PC-9 (cell line): ENCODE measurements at regions not wholly inside any gene's neighbourhood (a gene's known extent, or its start where the extent isn't known, plus 50 kb on each side); places are given as distances from the start of the nearest gene placed in this dataset.

Experiments used
- BruUV-seq: library from RNA; stranded (reverse); fragments of 400-500 nt; replicated peaks from 2 replicates; lab custom pipeline; 2021; lab: Mats Ljungman, UMichigan
- CTCF ChIA-PET: fragments of 300-600 bp; sonication (Branson Sonifier 250); formaldehyde crosslinking; loops from one replicate; lab custom pipeline; 2022; ENCODE audit warnings: antibody characterized with exemption; lab: Charles Lee
- POLR2A ChIA-PET: fragments of 300-600 bp; sonication (Branson Sonifier 250); formaldehyde crosslinking; loops from one replicate; lab custom pipeline; 2022; ENCODE audit warnings: antibody characterized with exemption; ENCODE audit not compliant: unreplicated experiment; lab: Charles Lee
- DNase-seq, 2 experiments: peaks; one replicate each; pipeline versions ENCODE4 v3.0.0 to v3.0.0-alpha.2; 2015 to 2022; ENCODE audit warnings: mixed read lengths in 1 of 2
- H2AFZ ChIP-seq: fragments of 200-600 bp; sonication (generic); 2 replicates; pipeline ENCODE4 v1.8.1; 2017; ENCODE audit warnings: antibody characterized with exemption
- H3F3A ChIP-seq: fragments of 200-600 bp; sonication (generic); 2 replicates; pipeline ENCODE4 v1.8.1; 2017; ENCODE audit warnings: antibody characterized with exemption, mild to moderate bottlenecking, low read depth; ENCODE audit not compliant: insufficient read depth
- H3K27ac ChIP-seq: fragments of 200-600 bp; sonication (generic); 2 replicates; pipeline ENCODE4 v1.6.1; 2016; ENCODE audit warnings: mixed run types
- H3K27me3 ChIP-seq: fragments of 200-600 bp; sonication (generic); 2 replicates; pipeline ENCODE4 v1.6.1; 2016; ENCODE audit warnings: low read depth, mixed run types; ENCODE audit not compliant: insufficient read depth
- H3K36me3 ChIP-seq: fragments of 200-600 bp; sonication (generic); 2 replicates; pipeline ENCODE4 v1.6.1; 2016; ENCODE audit warnings: low read depth, mixed run types
- H3K4me1 ChIP-seq: fragments of 200-600 bp; sonication (generic); replicated peaks from 2 replicates; pipeline ENCODE4 v1.6.1; 2016; ENCODE audit warnings: mixed run types; ENCODE audit not compliant: insufficient read depth
- H3K4me2 ChIP-seq: fragments of 200-600 bp; sonication (generic); 2 replicates; pipeline ENCODE4 v1.6.1; 2017; ENCODE audit warnings: mixed run types
- H3K4me3 ChIP-seq: fragments of 200-600 bp; sonication (generic); 2 replicates; pipeline ENCODE4 v1.6.1; 2016; ENCODE audit warnings: mixed run types
- H3K79me2 ChIP-seq: fragments of 200-600 bp; sonication (generic); 2 replicates; pipeline ENCODE4 v1.6.1; 2017; ENCODE audit warnings: low read depth, mixed run types
- H3K9me2 ChIP-seq: fragments of 200-600 bp; sonication (generic); 2 replicates; pipeline ENCODE4 v1.8.1; 2017; ENCODE audit warnings: mild to moderate bottlenecking; ENCODE audit not compliant: insufficient read depth
- H3K9me3 ChIP-seq: fragments of 200-600 bp; sonication (generic); 2 replicates; pipeline ENCODE4 v1.8.1; 2016; ENCODE audit warnings: low read depth; ENCODE audit not compliant: insufficient read depth
- H4K20me1 ChIP-seq: fragments of 200-600 bp; sonication (generic); 2 replicates; pipeline ENCODE4 v1.8.1; 2017; ENCODE audit not compliant: insufficient read depth
- EZH2 ChIP-seq: fragments of 200-600 bp; sonication (generic); IDR thresholded peaks from 2 replicates; pipeline ENCODE4 v1.8.0; 2017; ENCODE audit warnings: antibody characterized with exemption, low read depth
- intact Hi-C: fragments of 100-400 bp; cut with micrococcal nuclease; formaldehyde crosslinking; loops from one replicate; pipeline ENCODE4 v1.10.0; 2022; ENCODE audit not compliant: unreplicated experiment
- TF ChIP-seq, protein P1 (sequence below): fragments of 200-600 bp; sonication (generic); conservative IDR thresholded peaks from 2 replicates; pipeline ENCODE4 v1.6.1; 2017; ENCODE audit warnings: mixed run types, antibody characterized with exemption, mild to moderate bottlenecking, moderate library complexity

DNA sequence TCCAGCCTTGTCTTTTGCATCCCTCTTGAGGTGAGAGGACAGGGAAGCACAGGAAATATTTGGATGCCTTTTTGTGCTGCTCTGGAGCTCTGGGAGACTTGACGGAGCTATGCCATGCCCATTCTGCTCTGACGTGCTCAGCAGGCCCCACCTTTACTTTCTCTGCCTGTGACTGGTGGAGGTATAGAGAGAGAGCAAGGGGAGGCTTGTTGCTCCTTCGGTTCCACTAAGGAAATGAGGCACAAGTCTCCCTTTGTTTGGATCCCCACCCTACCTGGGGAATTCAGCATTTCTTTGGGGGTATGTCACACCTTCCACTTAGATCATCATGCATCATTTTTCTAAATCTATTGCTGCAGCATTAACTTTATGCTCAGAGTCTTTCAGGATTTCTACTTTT is 121.8 kb upstream of the CNTLN start:
- no peaks in the 10 kb centered on the region for H3K79me2 ChIP-seq
- intact Hi-C loops, result no loop called here
- H3K4me3 ChIP-seq, result no peak overlapping the region
- no peak for TF ChIP-seq EZH2
- TF ChIP-seq, protein P1, sequence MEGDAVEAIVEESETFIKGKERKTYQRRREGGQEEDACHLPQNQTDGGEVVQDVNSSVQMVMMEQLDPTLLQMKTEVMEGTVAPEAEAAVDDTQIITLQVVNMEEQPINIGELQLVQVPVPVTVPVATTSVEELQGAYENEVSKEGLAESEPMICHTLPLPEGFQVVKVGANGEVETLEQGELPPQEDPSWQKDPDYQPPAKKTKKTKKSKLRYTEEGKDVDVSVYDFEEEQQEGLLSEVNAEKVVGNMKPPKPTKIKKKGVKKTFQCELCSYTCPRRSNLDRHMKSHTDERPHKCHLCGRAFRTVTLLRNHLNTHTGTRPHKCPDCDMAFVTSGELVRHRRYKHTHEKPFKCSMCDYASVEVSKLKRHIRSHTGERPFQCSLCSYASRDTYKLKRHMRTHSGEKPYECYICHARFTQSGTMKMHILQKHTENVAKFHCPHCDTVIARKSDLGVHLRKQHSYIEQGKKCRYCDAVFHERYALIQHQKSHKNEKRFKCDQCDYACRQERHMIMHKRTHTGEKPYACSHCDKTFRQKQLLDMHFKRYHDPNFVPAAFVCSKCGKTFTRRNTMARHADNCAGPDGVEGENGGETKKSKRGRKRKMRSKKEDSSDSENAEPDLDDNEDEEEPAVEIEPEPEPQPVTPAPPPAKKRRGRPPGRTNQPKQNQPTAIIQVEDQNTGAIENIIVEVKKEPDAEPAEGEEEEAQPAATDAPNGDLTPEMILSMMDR, result no peak
- no TSS peak for BruUV-seq
- H3K36me3 ChIP-seq, result no peaks in the 10 kb centered on the region
- no peak overlapping the region for H2AFZ ChIP-seq
- ChIA-PET CTCF (no interaction called here), POLR2A (no interaction called here)
- no peaks in the 10 kb centered on the region for H3K9me2 ChIP-seq
- H3K9me3 ChIP-seq, result no peaks in the 10 kb centered on the region
- H4K20me1 ChIP-seq, result no peaks in the 10 kb centered on the region
- no peaks in the 10 kb centered on the region for H3K4me1 ChIP-seq
- no peaks in the 10 kb centered on the region for H3F3A ChIP-seq
- no peak for DNase-seq
- H3K4me2 ChIP-seq, result no peak overlapping the region
- no peaks in the 10 kb centered on the region for H3K27me3 ChIP-seq
- no peak overlapping the region for H3K27ac ChIP-seq

GRCh38 chr9:17011880-17012279 is 123.0 kb upstream of the CNTLN start:
- POLR2A ChIA-PET, result no interaction called here
- Histone ChIP-seq H2AFZ (no peak overlapping the region), H3K4me2 (no peak overlapping the region), H3F3A (no peaks in the 10 kb centered on the region), H3K9me2 (no peaks in the 10 kb centered on the region), H3K4me1 (no peaks in the 10 kb centered on the region), H3K4me3 (no peak overlapping the region), H3K79me2 (no peaks in the 10 kb centered on the region), H3K9me3 (no peaks in the 10 kb centered on the region), H3K36me3 (no peaks in the 10 kb centered on the region), H3K27me3 (no peaks in the 10 kb centered on the region), H4K20me1 (no peaks in the 10 kb centered on the region), H3K27ac (no peak overlapping the region)
- CTCF ChIA-PET, result no interaction called here
- TF ChIP-seq, protein P1, result no peak
- TF ChIP-seq EZH2, result no peak
- DNase-seq, result no peak
- BruUV-seq, result no TSS peak
- intact Hi-C loops, result no loop called here

GRCh38 chr9:17009071-17009470 is 125.8 kb upstream of the CNTLN start:
- no peaks in the 10 kb centered on the region for H3K4me1 ChIP-seq
- no TSS peak for BruUV-seq
- H3K4me2 ChIP-seq, result no peak overlapping the region
- no peaks in the 10 kb centered on the region for H3K36me3 ChIP-seq
- intact Hi-C loops, result no loop called here
- H3K27me3 ChIP-seq, result no peaks in the 10 kb centered on the region
- H3F3A ChIP-seq, result no peaks in the 10 kb centered on the region
- TF ChIP-seq EZH2, result no peak
- TF ChIP-seq, protein P1, result no peak
- no peaks in the 10 kb centered on the region for H3K9me2 ChIP-seq
- H2AFZ ChIP-seq, result no peak overlapping the region
- POLR2A ChIA-PET, result no interaction called here
- H3K79me2 ChIP-seq, result no peaks in the 10 kb centered on the region
- no peak for DNase-seq
- H3K4me3 ChIP-seq, result no peak overlapping the region
- H4K20me1 ChIP-seq, result no peaks in the 10 kb centered on the region
- H3K9me3 ChIP-seq, result no peaks in the 10 kb centered on the region
- CTCF ChIA-PET, result no interaction called here
- H3K27ac ChIP-seq, result no peak overlapping the region
